GM19395 (cell line): ENCODE measurements at regions not wholly inside any gene's neighbourhood (a gene's known extent, or its start where the extent isn't known, plus 50 kb on each side); places are given as distances from the start of the nearest gene placed in this dataset.
"Not testable (repeated sequence)": the region's sequence is repeated elsewhere in the genome, so short reads cannot be mapped to it uniquely, and the experiment has no call there.

ENCODE experiments used
- ATAC-seq: cut with Tn5 transposase; IDR thresholded peaks from one replicate; pipeline ENCODE4 v1.9.1; 2021; ENCODE audit warnings: mild to moderate bottlenecking, moderate library complexity; ENCODE audit not compliant: unreplicated experiment

- ATAC-seq, result no peak
Measured at GRCh38 chr4:112940336-112940735, 109.1 kb upstream of the ANK2 start.

GRCh38 chr4:112942077-112942476 is 107.4 kb upstream of the ANK2 start:
- no peak for ATAC-seq

- no peak for ATAC-seq
Measured at GRCh38 chr4:112942997-112943396, 106.5 kb upstream of the ANK2 start.

- ATAC-seq, result no peak
Measured at GRCh38 chr4:112944006-112944405, 105.4 kb upstream of the ANK2 start.

DNA sequence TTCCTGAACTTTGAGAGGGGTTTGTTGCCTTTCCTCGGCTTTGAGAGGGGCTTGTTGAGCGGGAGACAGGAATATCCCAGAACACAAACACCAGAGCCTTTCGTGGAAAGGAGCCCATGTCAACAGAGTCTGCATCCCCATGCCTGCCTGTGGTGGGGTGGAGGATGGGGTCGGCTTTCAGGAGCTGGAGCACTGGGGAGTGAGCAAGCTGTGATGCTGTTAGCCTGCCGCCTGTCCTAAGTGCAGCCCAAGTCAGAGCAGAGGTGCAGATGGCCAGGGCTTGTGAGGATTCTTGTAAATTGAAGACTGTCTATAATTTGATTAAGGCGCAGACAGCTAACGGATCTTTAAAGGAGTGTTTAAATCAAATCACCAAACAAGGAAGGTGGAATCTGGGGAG is 103.3 kb upstream of the ANK2 start:
- ATAC-seq, result no peak

DNA sequence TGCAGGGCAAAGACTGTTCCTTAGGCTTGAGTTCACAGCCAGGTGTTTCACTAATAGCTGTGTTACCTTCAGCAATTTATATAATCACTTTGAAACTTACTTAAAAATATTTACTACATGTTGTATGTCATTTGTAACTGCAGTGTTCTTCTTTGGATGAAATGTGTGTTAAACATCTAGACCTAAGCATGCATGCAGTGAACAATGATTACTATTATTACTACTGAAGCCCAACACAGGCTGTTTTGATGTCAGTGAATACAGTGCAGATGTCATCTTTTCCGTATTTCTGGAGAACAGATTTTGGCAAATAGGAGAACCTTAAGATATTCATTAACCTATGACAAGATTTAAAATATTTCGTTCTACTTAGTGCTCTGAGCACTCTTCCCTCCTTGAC is 101.8 kb upstream of the ANK2 start:
- ATAC-seq, result no peak

- no peak for ATAC-seq
Measured at GRCh38 chr4:112951362-112952312, 97.8 kb upstream of the ANK2 start.

GRCh38 chr4:112952313-112952700 is 97.1 kb upstream of the ANK2 start:
- ATAC-seq, result no peak

DNA sequence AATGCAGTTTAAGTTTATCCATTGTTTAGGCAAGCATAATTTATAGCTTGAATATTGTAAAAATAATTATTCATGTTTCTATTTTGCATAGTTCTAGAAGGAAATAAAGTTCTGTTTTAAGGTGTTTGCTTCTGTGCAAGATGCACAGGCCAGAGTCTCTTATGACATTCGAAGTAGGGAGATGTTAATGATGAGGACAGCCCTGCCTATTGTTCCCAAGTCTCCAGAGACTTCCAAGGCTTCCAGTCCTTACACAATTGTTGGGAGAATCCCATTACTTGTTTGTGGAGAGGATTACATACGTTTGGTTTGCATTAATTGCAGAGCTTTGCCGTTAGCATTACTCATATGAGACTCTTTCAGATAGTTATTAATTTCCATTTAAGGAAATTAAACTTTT is 96.2 kb upstream of the ANK2 start:
- no peak for ATAC-seq

DNA sequence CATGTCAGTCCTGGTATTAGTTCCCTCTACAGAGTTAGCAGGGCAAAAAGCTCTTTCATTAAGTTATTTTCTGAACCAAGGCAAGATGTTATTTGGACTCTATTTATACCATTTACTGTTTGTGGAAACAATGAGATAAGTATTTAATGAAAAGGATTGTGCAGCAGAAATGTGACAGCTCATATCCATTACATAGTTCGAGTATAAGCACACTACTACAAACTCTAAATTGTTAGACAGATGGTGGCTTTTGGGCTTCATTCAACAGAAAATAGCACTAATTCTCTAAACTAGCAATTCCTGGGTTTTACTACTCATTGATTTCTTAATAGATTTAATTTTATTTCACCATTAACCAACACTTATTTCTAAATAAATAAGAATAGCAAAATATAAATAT is 95.2 kb upstream of the ANK2 start:
- no peak for ATAC-seq

DNA sequence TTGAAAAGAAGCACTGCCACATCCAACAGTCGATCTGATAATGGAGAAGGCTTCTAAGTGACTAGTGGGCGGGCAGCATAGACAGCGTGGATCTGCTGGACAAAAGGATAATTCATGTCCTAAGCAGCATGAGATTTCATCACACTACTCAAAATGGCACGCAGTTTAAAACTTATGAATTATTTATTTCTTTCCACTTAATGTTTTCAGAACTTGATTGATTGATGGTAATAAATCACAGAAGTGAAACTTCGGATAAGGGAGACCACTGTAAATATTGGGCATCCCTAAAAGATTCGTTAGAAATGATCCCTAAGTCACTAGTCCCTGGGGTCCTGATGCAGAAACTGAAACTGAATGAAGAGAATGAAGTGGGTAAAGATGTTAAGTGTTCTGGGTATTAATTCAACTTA is 93.0 kb upstream of the ANK2 start:
- ATAC-seq, result no peak

- ATAC-seq, result not testable (repeated sequence)
Measured at GRCh38 chr4:112957764-112958163, 91.7 kb upstream of the ANK2 start.

DNA sequence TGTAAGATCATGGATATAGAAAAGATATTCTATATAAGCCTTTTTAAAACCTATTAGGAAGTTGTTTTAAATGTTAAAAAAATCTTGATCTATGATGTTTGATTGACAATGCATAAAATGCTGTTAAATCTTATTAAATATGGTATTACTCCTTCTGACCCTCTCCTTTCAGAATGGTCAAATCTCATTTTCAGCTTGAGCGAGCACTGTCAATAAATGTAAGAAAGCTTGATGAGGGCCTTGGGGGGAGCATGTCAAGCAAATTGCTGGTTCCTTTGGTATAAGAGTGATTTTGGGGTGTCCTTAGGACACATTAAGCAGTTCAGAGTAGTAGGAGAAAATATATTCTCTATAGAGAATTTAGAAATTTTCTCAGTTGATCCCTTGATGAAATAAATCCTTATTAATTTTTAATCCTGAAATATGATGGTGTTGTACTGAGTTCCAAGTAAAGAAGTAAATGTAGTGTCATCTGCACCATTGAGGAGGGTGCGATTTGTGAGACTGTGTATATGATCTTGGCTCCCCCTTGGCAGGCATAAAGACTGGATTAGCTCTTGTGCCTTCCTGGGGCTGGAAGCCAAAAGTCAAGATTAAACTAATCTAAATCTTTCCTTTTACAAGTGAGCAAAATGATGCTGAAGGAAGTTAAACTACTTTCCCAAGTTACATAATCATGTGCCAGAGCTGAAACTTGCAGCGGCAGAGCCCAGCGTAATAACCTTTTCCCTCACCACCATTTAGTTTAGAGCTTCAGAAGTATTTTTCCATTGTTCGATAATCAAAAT is 82.6 kb upstream of the ANK2 start:
- ATAC-seq, result no peak

GRCh38 chr4:112968451-112969159 is 80.8 kb upstream of the ANK2 start:
- no peak for ATAC-seq

DNA sequence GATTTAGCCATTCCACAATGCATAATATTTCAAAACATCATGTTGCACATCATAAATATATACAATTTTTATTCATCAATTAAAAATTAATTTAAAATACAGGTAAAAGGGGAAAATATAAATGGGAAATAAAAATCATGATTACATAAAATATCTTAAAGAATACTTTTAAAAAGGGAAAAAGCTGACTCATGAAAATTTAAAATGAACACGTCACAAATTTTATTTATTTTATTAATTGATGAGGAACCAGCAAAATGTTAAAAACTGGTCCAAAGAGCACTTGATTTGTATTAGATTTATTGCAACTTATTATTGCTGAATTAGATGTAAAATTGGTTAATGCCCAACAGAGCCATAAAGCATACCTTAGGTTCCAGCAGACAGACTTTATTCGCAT is 78.5 kb upstream of the ANK2 start:
- ATAC-seq, result no peak

GRCh38 chr4:112973750-112974251 is 75.7 kb upstream of the ANK2 start:
- ATAC-seq, result no peak

- ATAC-seq, result no peak
Measured at GRCh38 chr4:112975567-112976355, 73.7 kb upstream of the ANK2 start.

GRCh38 chr4:112978691-112979472 is 70.6 kb upstream of the ANK2 start:
- no peak for ATAC-seq

DNA sequence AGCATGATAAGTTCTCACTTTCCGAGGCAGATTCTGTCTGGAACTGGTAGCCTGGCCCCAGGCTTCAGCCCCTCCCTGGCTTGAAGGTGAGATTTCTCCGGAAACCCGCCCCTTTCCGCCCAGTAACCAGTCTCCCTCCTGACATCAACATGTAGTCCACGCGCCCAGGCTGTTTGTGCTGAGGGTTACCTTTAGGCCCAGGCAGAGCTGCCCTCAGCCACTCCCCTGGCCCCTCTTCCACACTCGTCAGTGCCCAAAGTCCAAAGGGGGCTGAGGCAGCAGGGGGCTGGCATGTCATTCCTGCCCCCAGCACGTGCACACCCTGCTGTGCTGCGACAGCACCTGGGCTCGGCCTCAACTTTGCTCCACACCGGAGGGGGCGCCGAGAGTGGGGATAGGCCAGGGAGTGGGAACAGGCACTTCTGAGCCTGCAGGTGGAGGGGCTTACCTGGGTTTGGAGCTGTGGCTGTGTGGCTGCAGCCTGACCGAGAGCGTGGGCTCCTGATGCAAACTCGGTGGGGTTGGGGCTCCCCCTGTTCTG is 69.5 kb upstream of the ANK2 start:
- no peak for ATAC-seq
